Ovary (tissue), 3 donors: ENCODE measurements at regions not wholly inside any gene's neighbourhood (a gene's known extent, or its start where the extent isn't known, plus 50 kb on each side); places are given as distances from the start of the nearest gene placed in this dataset.

Source experiments
- POLR2A ChIP-seq: fragments of 450-650 bp; IDR thresholded peaks from one replicate; pipeline ENCODE4 v1.6.1; 2017; ENCODE audit warnings: antibody characterized with exemption, mild to moderate bottlenecking, moderate library complexity
- TF ChIP-seq, protein P1 (sequence below), 3 donors: fragments of 450-650 bp in 2 of 3; fragments of 200-600 bp in 1 of 3; IDR thresholded peaks; one replicate each; pipeline versions ENCODE4 v1.5.1 to v1.8.0; 2016 to 2022; ENCODE audit warnings: antibody characterized with exemption in 3 of 3, mild to moderate bottlenecking in 1 of 3
- donor health status: DM: no; HTN: no; CAD: no.

DNA sequence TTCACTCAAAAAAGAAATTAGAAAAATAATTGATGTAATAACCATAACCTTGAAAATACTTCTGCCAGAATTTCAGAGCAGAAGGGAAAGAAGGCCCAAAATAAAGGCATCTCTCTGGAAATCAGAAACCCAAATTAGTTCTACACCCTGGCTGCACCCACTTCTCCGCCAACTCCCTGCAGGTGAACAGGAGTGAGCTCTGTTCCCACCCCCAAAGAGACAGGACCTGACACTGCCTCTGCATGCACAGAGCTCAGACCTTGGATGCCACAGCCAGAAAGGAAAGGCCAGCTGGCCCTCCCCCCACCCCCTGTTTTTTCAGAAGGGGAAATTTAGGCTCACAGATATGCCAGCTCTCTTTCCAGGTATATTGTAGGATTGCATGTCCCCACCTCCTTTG is 228.2 kb downstream of the BCL11B start:
- TF ChIP-seq POLR2A: no peak
- TF ChIP-seq, protein P1, sequence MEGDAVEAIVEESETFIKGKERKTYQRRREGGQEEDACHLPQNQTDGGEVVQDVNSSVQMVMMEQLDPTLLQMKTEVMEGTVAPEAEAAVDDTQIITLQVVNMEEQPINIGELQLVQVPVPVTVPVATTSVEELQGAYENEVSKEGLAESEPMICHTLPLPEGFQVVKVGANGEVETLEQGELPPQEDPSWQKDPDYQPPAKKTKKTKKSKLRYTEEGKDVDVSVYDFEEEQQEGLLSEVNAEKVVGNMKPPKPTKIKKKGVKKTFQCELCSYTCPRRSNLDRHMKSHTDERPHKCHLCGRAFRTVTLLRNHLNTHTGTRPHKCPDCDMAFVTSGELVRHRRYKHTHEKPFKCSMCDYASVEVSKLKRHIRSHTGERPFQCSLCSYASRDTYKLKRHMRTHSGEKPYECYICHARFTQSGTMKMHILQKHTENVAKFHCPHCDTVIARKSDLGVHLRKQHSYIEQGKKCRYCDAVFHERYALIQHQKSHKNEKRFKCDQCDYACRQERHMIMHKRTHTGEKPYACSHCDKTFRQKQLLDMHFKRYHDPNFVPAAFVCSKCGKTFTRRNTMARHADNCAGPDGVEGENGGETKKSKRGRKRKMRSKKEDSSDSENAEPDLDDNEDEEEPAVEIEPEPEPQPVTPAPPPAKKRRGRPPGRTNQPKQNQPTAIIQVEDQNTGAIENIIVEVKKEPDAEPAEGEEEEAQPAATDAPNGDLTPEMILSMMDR (IDR thresholded peaks at IDR 0.05): no peak
